ENCODE measurements at regions not wholly inside any gene's neighbourhood (a gene's known extent, or its start where the extent isn't known, plus 50 kb on each side); places are given as distances from the start of the nearest gene placed in this dataset.
"Not testable (repeated sequence)": the region's sequence is repeated elsewhere in the genome, so short reads cannot be mapped to it uniquely, and the experiment has no call there.

- DNase-seq: no peak
These were observed 154.2 kb downstream of the ZFP64 start for GRCh38 chr20:52037370-52037769.

GRCh38 chr20:52035977-52036376, 155.6 kb downstream of the ZFP64 start:
- no peaks in the 10 kb centered on the region for H3K9me3 Mint-ChIP-seq
- peaks cover 11% of the 10 kb centered on the region for H3K4me1 Mint-ChIP-seq
- POLR2A ChIA-PET: no interaction called here
- H3K4me3 Mint-ChIP-seq: no peak overlapping the region
- no peaks in the 10 kb centered on the region for H3K36me3 Mint-ChIP-seq
- no peaks in the 10 kb centered on the region for H3K27me3 Mint-ChIP-seq
- no peak overlapping the region for H3K27ac Mint-ChIP-seq
- ATAC-seq (ENCODE audit: low read depth) (no peak), DNase-seq (no peak)

More at GRCh38 chr20:52037370-52037769, 154.2 kb downstream of the ZFP64 start:
- ATAC-seq (ENCODE audit: low read depth): no peak
- H3K9me3 Mint-ChIP-seq: no peaks in the 10 kb centered on the region
- H3K27me3 Mint-ChIP-seq: no peaks in the 10 kb centered on the region
- no peaks in the 10 kb centered on the region for H3K36me3 Mint-ChIP-seq
- no peak overlapping the region for H3K4me3 Mint-ChIP-seq
- POLR2A ChIA-PET: interaction anchor here (0.6 kb wide), 1 partner anchor 43 kb away, joined by 3 read pairs; no protein-coding TSS in a partner anchor
- no peaks in the 10 kb centered on the region for H3K4me1 Mint-ChIP-seq
- H3K27ac Mint-ChIP-seq: no peak overlapping the region

GRCh38 chr20:52035498-52035897, 156.1 kb downstream of the ZFP64 start:
- peaks cover 11% of the 10 kb centered on the region for H3K4me1 Mint-ChIP-seq
- H3K9me3 Mint-ChIP-seq: no peaks in the 10 kb centered on the region
- DNase-seq (no peak), ATAC-seq (ENCODE audit: low read depth) (no peak)
- H3K27ac Mint-ChIP-seq: no peak overlapping the region
- no peaks in the 10 kb centered on the region for H3K36me3 Mint-ChIP-seq
- POLR2A ChIA-PET: no interaction called here
- no peaks in the 10 kb centered on the region for H3K27me3 Mint-ChIP-seq
- no peak overlapping the region for H3K4me3 Mint-ChIP-seq

GRCh38 chr20:52034581-52034980, 157.0 kb downstream of the ZFP64 start:
- peaks cover 11% of the 10 kb centered on the region for H3K4me1 Mint-ChIP-seq
- H3K4me3 Mint-ChIP-seq: no peak overlapping the region
- H3K27ac Mint-ChIP-seq: no peak overlapping the region
- DNase-seq (no peak), ATAC-seq (ENCODE audit: low read depth) (no peak)
- no peaks in the 10 kb centered on the region for H3K9me3 Mint-ChIP-seq
- H3K36me3 Mint-ChIP-seq: no peaks in the 10 kb centered on the region
- POLR2A ChIA-PET: no interaction called here
- H3K27me3 Mint-ChIP-seq: no peaks in the 10 kb centered on the region

GRCh38 chr20:52033313-52033712, 158.3 kb downstream of the ZFP64 start:
- H3K36me3 Mint-ChIP-seq: no peaks in the 10 kb centered on the region
- peaks cover 11% of the 10 kb centered on the region for H3K4me1 Mint-ChIP-seq
- H3K27ac Mint-ChIP-seq: no peak overlapping the region
- no peaks in the 10 kb centered on the region for H3K27me3 Mint-ChIP-seq
- no peaks in the 10 kb centered on the region for H3K9me3 Mint-ChIP-seq
- DNase-seq: no peak
- ATAC-seq (ENCODE audit: low read depth): no peak
- no peak overlapping the region for H3K4me3 Mint-ChIP-seq
- POLR2A ChIA-PET: no interaction called here

- H3K27ac Mint-ChIP-seq; H3K27me3 Mint-ChIP-seq; H3K4me3 Mint-ChIP-seq; POLR2A ChIA-PET; H3K9me3 Mint-ChIP-seq; H3K36me3 Mint-ChIP-seq; DNase-seq; ATAC-seq (ENCODE audit: low read depth): not testable (repeated sequence)
- peaks cover 11% of the 10 kb centered on the region for H3K4me1 Mint-ChIP-seq
These were observed 159.3 kb downstream of the ZFP64 start for GRCh38 chr20:52032304-52032683.

GRCh38 chr20:52031563-52032303, 159.8 kb downstream of the ZFP64 start:
- DNase-seq (no peak), ATAC-seq (ENCODE audit: low read depth) (no peak)
- Mint-ChIP-seq H3K36me3 (no peaks in the 10 kb centered on the region), H3K4me1 (peaks cover 11% of the 10 kb centered on the region), H3K27me3 (no peaks in the 10 kb centered on the region), H3K9me3 (no peaks in the 10 kb centered on the region), H3K4me3 (peak overlapping the region; percentile 23), H3K27ac (no peak overlapping the region)
- POLR2A ChIA-PET: no interaction called here

- no peak for DNase-seq
- Mint-ChIP-seq H3K9me3 (no peaks in the 10 kb centered on the region), H3K27me3 (no peaks in the 10 kb centered on the region), H3K4me3 (no peak overlapping the region), H3K4me1 (peaks cover 11% of the 10 kb centered on the region), H3K36me3 (no peaks in the 10 kb centered on the region), H3K27ac (no peak overlapping the region)
- POLR2A ChIA-PET: no interaction called here
- ATAC-seq (ENCODE audit: low read depth): no peak
These were observed 160.4 kb downstream of the ZFP64 start for GRCh38 chr20:52031206-52031562.

GRCh38 chr20:52029129-52029528, 162.4 kb downstream of the ZFP64 start:
- H3K4me3 Mint-ChIP-seq; H3K36me3 Mint-ChIP-seq; H3K27ac Mint-ChIP-seq; ATAC-seq (ENCODE audit: low read depth); H3K27me3 Mint-ChIP-seq; DNase-seq; H3K9me3 Mint-ChIP-seq; POLR2A ChIA-PET: not testable (repeated sequence)
- H3K4me1 Mint-ChIP-seq: peaks cover 11% of the 10 kb centered on the region

- H3K9me3 Mint-ChIP-seq: no peaks in the 10 kb centered on the region
- H3K27ac Mint-ChIP-seq: no peak overlapping the region
- no peaks in the 10 kb centered on the region for H3K27me3 Mint-ChIP-seq
- no peak overlapping the region for H3K4me3 Mint-ChIP-seq
- no peaks in the 10 kb centered on the region for H3K36me3 Mint-ChIP-seq
- ATAC-seq (ENCODE audit: low read depth): no peak
- no peak for DNase-seq
- no peaks in the 10 kb centered on the region for H3K4me1 Mint-ChIP-seq
- POLR2A ChIA-PET: no interaction called here
These were observed 165.6 kb downstream of the ZFP64 start for GRCh38 chr20:52025938-52026337.

GRCh38 chr20:52019313-52019712, 172.3 kb downstream of the ZFP64 start:
- H3K27ac Mint-ChIP-seq: no peak overlapping the region
- POLR2A ChIA-PET: no interaction called here
- DNase-seq (no peak), ATAC-seq (ENCODE audit: low read depth) (no peak)
- no peaks in the 10 kb centered on the region for H3K9me3 Mint-ChIP-seq
- no peaks in the 10 kb centered on the region for H3K27me3 Mint-ChIP-seq
- H3K4me1 Mint-ChIP-seq: no peaks in the 10 kb centered on the region
- H3K36me3 Mint-ChIP-seq: no peaks in the 10 kb centered on the region
- no peak overlapping the region for H3K4me3 Mint-ChIP-seq

- Mint-ChIP-seq H3K27ac (no peak overlapping the region), H3K4me3 (no peak overlapping the region), H3K27me3 (no peaks in the 10 kb centered on the region), H3K4me1 (no peaks in the 10 kb centered on the region), H3K36me3 (no peaks in the 10 kb centered on the region), H3K9me3 (no peaks in the 10 kb centered on the region)
- ATAC-seq (ENCODE audit: low read depth) (no peak), DNase-seq (no peak)
- POLR2A ChIA-PET: no interaction called here
These were observed 173.8 kb downstream of the ZFP64 start for GRCh38 chr20:52017669-52018317.

GRCh38 chr20:52016022-52016421, 175.6 kb downstream of the ZFP64 start:
- H3K36me3 Mint-ChIP-seq: no peaks in the 10 kb centered on the region
- H3K27me3 Mint-ChIP-seq: no peaks in the 10 kb centered on the region
- H3K27ac Mint-ChIP-seq: no peak overlapping the region
- no peaks in the 10 kb centered on the region for H3K4me1 Mint-ChIP-seq
- no peak overlapping the region for H3K4me3 Mint-ChIP-seq
- H3K9me3 Mint-ChIP-seq: no peaks in the 10 kb centered on the region
- POLR2A ChIA-PET: no interaction called here
- no peak for ATAC-seq (ENCODE audit: low read depth)
- no peak for DNase-seq

- Mint-ChIP-seq H3K9me3 (peaks cover 2% of the 10 kb centered on the region), H3K4me3 (no peak overlapping the region), H3K27ac (no peak overlapping the region), H3K4me1 (no peaks in the 10 kb centered on the region), H3K27me3 (no peaks in the 10 kb centered on the region), H3K36me3 (no peaks in the 10 kb centered on the region)
- no peak for ATAC-seq (ENCODE audit: low read depth)
- POLR2A ChIA-PET: no interaction called here
- no peak for DNase-seq
These were observed 176.4 kb downstream of the ZFP64 start for GRCh38 chr20:52015155-52015554.

Measured in activated naive CD8-positive, alpha-beta T cell treated with anti-CD3 and anti-CD28 coated beads, Interleukin-2, amount 10 ng/mL, durations not matched to agents 7 days and 5 days (primary cell).